Fibroblast of lung (primary cell): ENCODE measurements at regions not wholly inside any gene's neighbourhood (a gene's known extent, or its start where the extent isn't known, plus 50 kb on each side); places are given as distances from the start of the nearest gene placed in this dataset.

Experiments used
- CTCF ChIP-seq, 2 donors: IDR thresholded peaks in 1 of 2; conservative IDR thresholded peaks in 1 of 2; 1 replicate in 1 of 2; 2 replicates in 1 of 2; pipeline ENCODE4 v1.5.1; 2011 to 2012; ENCODE audit warnings: low read length in 2 of 2, control low read depth in 1 of 2, inconsistent platforms in 1 of 2, low read depth in 1 of 2, mild to moderate bottlenecking in 1 of 2
- EZH2 ChIP-seq: IDR thresholded peaks from 2 replicates; pipeline ENCODE4 v1.5.1; 2012; ENCODE audit warnings: low read length, control low read depth, mild to moderate bottlenecking; ENCODE audit errors: missing control alignments

GRCh38 chr11:97218011-97218410, 828.2 kb downstream of the JRKL start:
- TF ChIP-seq CTCF (conservative IDR thresholded peaks at IDR 0.05 in 1 of 2, IDR thresholded peaks at IDR 0.05 in 1 of 2; ENCODE audit: low read depth in 1 of 2, low read length in 2 of 2) (no peak), EZH2 (no peak)
